NB4 (cell line): ENCODE measurements at regions not wholly inside any gene's neighbourhood (a gene's known extent, or its start where the extent isn't known, plus 50 kb on each side); places are given as distances from the start of the nearest gene placed in this dataset.

Experiments
- DNase-seq: peaks from one replicate; pipeline ENCODE4 v3.0.0; 2010; ENCODE audit warnings: low read depth
- H3K4me3 ChIP-seq: one replicate; pipeline ENCODE4 v1.5.1; 2011; ENCODE audit warnings: mild to moderate bottlenecking, low read depth, low read length, moderate library complexity
- CTCF ChIP-seq: IDR thresholded peaks from one replicate; pipeline ENCODE4 v1.5.1; 2012; ENCODE audit warnings: low read depth, low read length
- MAX ChIP-seq: IDR thresholded peaks from 2 replicates; pipeline ENCODE4 v1.6.1; 2011; ENCODE audit warnings: low read depth, low read length
- MYC ChIP-seq: IDR thresholded peaks from 2 replicates; pipeline ENCODE4 v1.6.1; 2011; ENCODE audit warnings: low read depth, low read length
- POLR2A ChIP-seq: IDR thresholded peaks from 2 replicates; pipeline ENCODE4 v1.6.1; 2011; ENCODE audit warnings: mild to moderate bottlenecking; ENCODE audit not compliant: insufficient read length; ENCODE audit errors: extremely low read depth

- no peak for DNase-seq
- H3K4me3 ChIP-seq: no peak overlapping the region
- TF ChIP-seq POLR2A (no peak), CTCF (no peak), MAX (no peak), MYC (no peak)
Observed at GRCh38 chr15:61780278-61780980, 279.8 kb downstream of the VPS13C start.

GRCh38 chr15:61777689-61778088 is 282.6 kb downstream of the VPS13C start:
- TF ChIP-seq MAX (no peak), CTCF (no peak), POLR2A (no peak), MYC (no peak)
- no peak overlapping the region for H3K4me3 ChIP-seq
- DNase-seq: no peak

GRCh38 chr15:61769557-61769956 is 290.7 kb downstream of the VPS13C start:
- TF ChIP-seq POLR2A (no peak), CTCF (no peak), MAX (no peak), MYC (no peak)
- no peak overlapping the region for H3K4me3 ChIP-seq
- no peak for DNase-seq

- no peak for TF ChIP-seq MAX
- TF ChIP-seq CTCF: no peak
- TF ChIP-seq POLR2A: no peak
- no peak for DNase-seq
- H3K4me3 ChIP-seq: no peak overlapping the region
Observed at GRCh38 chr15:61768131-61768530, 292.1 kb downstream of the VPS13C start.

GRCh38 chr15:61764981-61765380 is 295.3 kb downstream of the VPS13C start:
- TF ChIP-seq CTCF (no peak), MYC (no peak), POLR2A (no peak), MAX (no peak)
- H3K4me3 ChIP-seq: no peak overlapping the region
- no peak for DNase-seq

GRCh38 chr15:61764141-61764540 is 296.1 kb downstream of the VPS13C start:
- no peak overlapping the region for H3K4me3 ChIP-seq
- no peak for DNase-seq
- TF ChIP-seq MYC (no peak), MAX (no peak), CTCF (no peak), POLR2A (no peak)
